WTC11 (cell line): ENCODE measurements at regions not wholly inside any gene's neighbourhood (a gene's known extent, or its start where the extent isn't known, plus 50 kb on each side); places are given as distances from the start of the nearest gene placed in this dataset.

Source experiments
- ATAC-seq: fragments of 200-7000 bp; cut with Tn5 transposase; 2 replicates; pipeline ENCODE4 v1.10.0; 2021; ENCODE audit warnings: mild to moderate bottlenecking, moderate library complexity
- CTCF ChIA-PET: fragments of 300-600 bp; sonication (Branson Sonifier 250); formaldehyde crosslinking; loops from one replicate; lab custom pipeline; 2021; ENCODE audit warnings: antibody characterized with exemption; lab: Charles Lee
- POLR2A ChIA-PET: fragments of 350-600 bp; sonication (Branson Sonifier 250); formaldehyde crosslinking; loops from one replicate; lab custom pipeline; 2021; ENCODE audit warnings: antibody characterized with exemption; lab: Charles Lee
- DNase-seq: peaks from one replicate; pipeline ENCODE4 v3.0.0; 2021; ENCODE audit warnings: low spot score
- H3K27ac Mint-ChIP-seq: 2 replicates; pipeline ENCODE4 v1.8.0; 2021; ENCODE audit warnings: mixed read lengths
- H3K27me3 Mint-ChIP-seq: 2 replicates; pipeline ENCODE4 v1.8.0; 2021; ENCODE audit warnings: low read depth, mild to moderate bottlenecking, moderate library complexity, mixed read lengths
- H3K36me3 Mint-ChIP-seq: 2 replicates; pipeline ENCODE4 v1.8.0; 2021; ENCODE audit warnings: mixed read lengths
- H3K4me1 Mint-ChIP-seq: 2 replicates; pipeline ENCODE4 v1.8.0; 2022; ENCODE audit warnings: mixed read lengths
- H3K4me3 Mint-ChIP-seq: 2 replicates; pipeline ENCODE4 v1.8.0; 2021; ENCODE audit warnings: mild to moderate bottlenecking, moderate library complexity, mixed read lengths
- H3K9me3 Mint-ChIP-seq: 2 replicates; pipeline ENCODE4 v1.8.0; 2021; ENCODE audit warnings: mixed read lengths
- CBFB ChIP-seq: sonication (generic); formaldehyde crosslinking; IDR thresholded peaks from 2 replicates; pipeline ENCODE4 v1.8.1; 2022; ENCODE audit warnings: mild to moderate bottlenecking, low read depth, missing genetic modification reagents
- E2F5 ChIP-seq: sonication (generic); formaldehyde crosslinking; IDR thresholded peaks from 2 replicates; pipeline ENCODE4 v1.8.1; 2022; ENCODE audit warnings: mild to moderate bottlenecking, moderate library complexity, missing genetic modification reagents
- FOXK1 ChIP-seq: sonication (generic); formaldehyde crosslinking; IDR thresholded peaks from 2 replicates; pipeline ENCODE4 v1.8.0; 2022; ENCODE audit warnings: mild to moderate bottlenecking, moderate library complexity, missing genetic modification reagents
- FOXP1 ChIP-seq: sonication (generic); formaldehyde crosslinking; IDR thresholded peaks from 2 replicates; pipeline ENCODE4 v1.8.0; 2022; ENCODE audit warnings: missing genetic modification reagents, mild to moderate bottlenecking, moderate library complexity, borderline replicate concordance
- FOXP4 ChIP-seq: sonication (generic); formaldehyde crosslinking; IDR thresholded peaks from 2 replicates; pipeline ENCODE4 v1.8.0; 2022; ENCODE audit warnings: mild to moderate bottlenecking, missing genetic modification reagents
- GTF2I ChIP-seq: fragments of 250-450 bp; sonication (Bioruptor Pico); conservative IDR thresholded peaks from 2 replicates; pipeline ENCODE4 v1.4.0; 2021; ENCODE audit warnings: mild to moderate bottlenecking
- JAZF1 ChIP-seq: fragments of 250-450 bp; sonication (Bioruptor Pico); IDR thresholded peaks from 2 replicates; pipeline ENCODE4 v1.9.0; 2021; ENCODE audit warnings: moderate library complexity, mild to moderate bottlenecking, inconsistent platforms
- MLX ChIP-seq: sonication (generic); formaldehyde crosslinking; IDR thresholded peaks from 2 replicates; pipeline ENCODE4 v1.8.1; 2023; ENCODE audit warnings: mild to moderate bottlenecking, missing genetic modification reagents, moderate library complexity
- MYBL2 ChIP-seq: sonication (generic); formaldehyde crosslinking; IDR thresholded peaks from 2 replicates; pipeline ENCODE4 v1.8.1; 2023; ENCODE audit warnings: mild to moderate bottlenecking, moderate library complexity, missing genetic modification reagents
- NR1H2 ChIP-seq: sonication (generic); formaldehyde crosslinking; IDR thresholded peaks from 2 replicates; pipeline ENCODE4 v1.9.0; 2021; ENCODE audit warnings: mild to moderate bottlenecking, moderate library complexity, missing genetic modification reagents
- NR3C1 ChIP-seq: sonication (generic); formaldehyde crosslinking; conservative IDR thresholded peaks from 2 replicates; pipeline ENCODE4 v1.8.1; 2023; ENCODE audit warnings: low read depth, mild to moderate bottlenecking, missing genetic modification reagents
- PRRX2 ChIP-seq: fragments of 250-450 bp; sonication (Bioruptor Pico); IDR thresholded peaks from 2 replicates; pipeline ENCODE4 v1.8.0; 2021; ENCODE audit warnings: mild to moderate bottlenecking
- RELA ChIP-seq: sonication (generic); formaldehyde crosslinking; IDR thresholded peaks from 2 replicates; pipeline ENCODE4 v1.8.1; 2022; ENCODE audit warnings: missing genetic modification reagents, mild to moderate bottlenecking, borderline replicate concordance
- ZNF532 ChIP-seq: fragments of 250-450 bp; sonication (Bioruptor Pico); IDR thresholded peaks from 2 replicates; pipeline ENCODE4 v1.9.0; 2021; ENCODE audit warnings: mild to moderate bottlenecking, borderline replicate concordance
- TF ChIP-seq, protein P1 (sequence below): sonication (generic); formaldehyde crosslinking; IDR thresholded peaks from 2 replicates; pipeline ENCODE4 v1.8.0; 2023; ENCODE audit warnings: missing genetic modification reagents
- TF ChIP-seq, protein P2 (sequence below): fragments of 250-450 bp; sonication (Bioruptor Pico); IDR thresholded peaks from 2 replicates; pipeline ENCODE4 v2.1.2; 2022; ENCODE audit warnings: mild to moderate bottlenecking, moderate library complexity
- TF ChIP-seq, protein P3 (sequence below): sonication (generic); formaldehyde crosslinking; IDR thresholded peaks from 2 replicates; pipeline ENCODE4 v1.8.0; 2022; ENCODE audit warnings: missing genetic modification reagents
- TF ChIP-seq, protein P4 (sequence below): fragments of 250-450 bp; sonication (Bioruptor Pico); conservative IDR thresholded peaks from 2 replicates; pipeline ENCODE4 v1.9.0; 2021; ENCODE audit warnings: mild to moderate bottlenecking

DNA sequence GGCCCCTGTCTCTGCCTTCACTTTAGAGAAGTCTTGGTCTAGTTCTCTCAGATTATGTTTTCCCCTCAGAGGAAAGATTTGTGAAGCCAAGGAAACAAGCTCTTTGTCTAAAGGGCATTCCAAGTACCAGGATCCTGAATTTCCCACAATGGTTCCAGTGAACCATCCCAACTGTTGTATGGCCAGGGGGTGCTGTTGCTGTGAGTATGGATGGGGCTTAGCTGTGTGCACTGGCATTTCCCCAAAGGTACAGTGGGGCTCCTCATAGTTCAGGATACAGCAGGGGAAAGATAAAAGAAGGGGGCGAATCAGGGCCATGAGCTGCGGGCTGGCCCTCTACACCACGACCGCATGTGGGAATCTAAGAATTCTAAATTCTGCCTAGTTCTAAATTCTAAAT, 1154.0 kb upstream of the FANCL start (continued):
- no peak for TF ChIP-seq ZNF532 (CRISPR knock-in tag)

DNA sequence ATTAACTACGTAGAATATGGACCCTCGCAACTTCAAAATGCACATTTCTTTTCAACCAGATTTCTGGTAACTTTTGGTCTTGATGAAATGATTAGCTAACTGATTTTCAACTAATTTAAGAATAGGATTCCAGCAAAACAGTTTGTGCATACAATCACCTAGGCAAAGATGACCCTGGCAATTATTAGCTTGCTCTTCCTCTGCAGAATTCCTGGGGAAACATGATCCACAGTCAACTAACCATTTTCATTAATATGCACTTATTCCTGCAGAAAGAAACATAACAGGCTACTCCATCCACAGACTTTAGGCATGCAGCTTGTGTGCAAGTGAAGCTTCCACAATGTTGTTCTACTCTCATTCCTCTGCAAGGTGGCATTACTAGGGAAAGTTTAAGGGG, 1150.8 kb upstream of the FANCL start:
- Mint-ChIP-seq H3K9me3 (peaks cover 13% of the 10 kb centered on the region), H3K4me3 (no peak overlapping the region), H3K36me3 (no peaks in the 10 kb centered on the region), H3K27ac (no peak overlapping the region), H3K27me3 (no peaks in the 10 kb centered on the region), H3K4me1 (no peaks in the 10 kb centered on the region)
- DNase-seq (no peak), ATAC-seq (no peak)
- ChIA-PET POLR2A (no interaction called here), CTCF (no interaction called here)
- TF ChIP-seq RELA (CRISPR knock-in tag): no peak
- TF ChIP-seq FOXP4 (CRISPR knock-in tag): no peak
- TF ChIP-seq CBFB (CRISPR knock-in tag): no peak
- TF ChIP-seq, protein P1, sequence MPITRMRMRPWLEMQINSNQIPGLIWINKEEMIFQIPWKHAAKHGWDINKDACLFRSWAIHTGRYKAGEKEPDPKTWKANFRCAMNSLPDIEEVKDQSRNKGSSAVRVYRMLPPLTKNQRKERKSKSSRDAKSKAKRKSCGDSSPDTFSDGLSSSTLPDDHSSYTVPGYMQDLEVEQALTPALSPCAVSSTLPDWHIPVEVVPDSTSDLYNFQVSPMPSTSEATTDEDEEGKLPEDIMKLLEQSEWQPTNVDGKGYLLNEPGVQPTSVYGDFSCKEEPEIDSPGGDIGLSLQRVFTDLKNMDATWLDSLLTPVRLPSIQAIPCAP (CRISPR knock-in tag): no peak
- TF ChIP-seq MLX (CRISPR knock-in tag): no peak
- TF ChIP-seq, protein P2, sequence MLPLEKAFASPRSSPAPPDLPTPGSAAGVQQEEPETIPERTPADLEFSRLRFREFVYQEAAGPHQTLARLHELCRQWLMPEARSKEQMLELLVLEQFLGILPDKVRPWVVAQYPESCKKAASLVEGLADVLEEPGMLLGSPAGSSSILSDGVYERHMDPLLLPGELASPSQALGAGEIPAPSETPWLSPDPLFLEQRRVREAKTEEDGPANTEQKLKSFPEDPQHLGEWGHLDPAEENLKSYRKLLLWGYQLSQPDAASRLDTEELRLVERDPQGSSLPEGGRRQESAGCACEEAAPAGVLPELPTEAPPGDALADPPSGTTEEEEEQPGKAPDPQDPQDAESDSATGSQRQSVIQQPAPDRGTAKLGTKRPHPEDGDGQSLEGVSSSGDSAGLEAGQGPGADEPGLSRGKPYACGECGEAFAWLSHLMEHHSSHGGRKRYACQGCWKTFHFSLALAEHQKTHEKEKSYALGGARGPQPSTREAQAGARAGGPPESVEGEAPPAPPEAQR (CRISPR knock-in tag): no peak

DNA sequence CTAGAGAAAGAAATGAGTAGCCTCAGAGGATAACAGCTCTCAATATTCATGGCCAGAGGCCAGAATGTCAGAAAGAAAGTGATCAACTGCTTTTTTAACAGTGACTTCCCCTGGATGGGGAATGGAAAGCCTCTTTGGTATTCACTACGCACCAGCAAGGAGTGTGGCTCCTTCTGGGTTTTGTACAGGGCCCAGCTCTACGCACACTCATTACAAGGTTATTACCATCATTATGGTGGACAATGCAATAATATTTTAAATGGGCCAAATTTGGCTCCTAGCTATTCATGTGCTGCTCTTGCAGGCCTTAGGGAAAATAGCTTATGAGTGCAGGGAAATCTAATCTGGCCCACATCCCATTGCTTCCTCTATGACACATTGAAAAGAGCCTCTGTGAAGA, 1149.5 kb upstream of the FANCL start:
- Mint-ChIP-seq H3K36me3 (no peaks in the 10 kb centered on the region), H3K4me1 (no peaks in the 10 kb centered on the region), H3K27ac (no peak overlapping the region), H3K4me3 (no peak overlapping the region), H3K9me3 (peaks cover 13% of the 10 kb centered on the region), H3K27me3 (no peaks in the 10 kb centered on the region)
- ChIA-PET CTCF (no interaction called here), POLR2A (no interaction called here)
- ATAC-seq (no peak), DNase-seq (no peak)
- TF ChIP-seq E2F5 (no peak), FOXK1 (no peak), MYBL2 (CRISPR knock-in tag) (no peak), JAZF1 (no peak), GTF2I (CRISPR knock-in tag) (no peak), FOXP1 (CRISPR knock-in tag) (no peak), PRRX2 (CRISPR knock-in tag) (no peak), NR1H2 (CRISPR knock-in tag) (no peak), NR3C1 (no peak)
- TF ChIP-seq, protein P3, sequence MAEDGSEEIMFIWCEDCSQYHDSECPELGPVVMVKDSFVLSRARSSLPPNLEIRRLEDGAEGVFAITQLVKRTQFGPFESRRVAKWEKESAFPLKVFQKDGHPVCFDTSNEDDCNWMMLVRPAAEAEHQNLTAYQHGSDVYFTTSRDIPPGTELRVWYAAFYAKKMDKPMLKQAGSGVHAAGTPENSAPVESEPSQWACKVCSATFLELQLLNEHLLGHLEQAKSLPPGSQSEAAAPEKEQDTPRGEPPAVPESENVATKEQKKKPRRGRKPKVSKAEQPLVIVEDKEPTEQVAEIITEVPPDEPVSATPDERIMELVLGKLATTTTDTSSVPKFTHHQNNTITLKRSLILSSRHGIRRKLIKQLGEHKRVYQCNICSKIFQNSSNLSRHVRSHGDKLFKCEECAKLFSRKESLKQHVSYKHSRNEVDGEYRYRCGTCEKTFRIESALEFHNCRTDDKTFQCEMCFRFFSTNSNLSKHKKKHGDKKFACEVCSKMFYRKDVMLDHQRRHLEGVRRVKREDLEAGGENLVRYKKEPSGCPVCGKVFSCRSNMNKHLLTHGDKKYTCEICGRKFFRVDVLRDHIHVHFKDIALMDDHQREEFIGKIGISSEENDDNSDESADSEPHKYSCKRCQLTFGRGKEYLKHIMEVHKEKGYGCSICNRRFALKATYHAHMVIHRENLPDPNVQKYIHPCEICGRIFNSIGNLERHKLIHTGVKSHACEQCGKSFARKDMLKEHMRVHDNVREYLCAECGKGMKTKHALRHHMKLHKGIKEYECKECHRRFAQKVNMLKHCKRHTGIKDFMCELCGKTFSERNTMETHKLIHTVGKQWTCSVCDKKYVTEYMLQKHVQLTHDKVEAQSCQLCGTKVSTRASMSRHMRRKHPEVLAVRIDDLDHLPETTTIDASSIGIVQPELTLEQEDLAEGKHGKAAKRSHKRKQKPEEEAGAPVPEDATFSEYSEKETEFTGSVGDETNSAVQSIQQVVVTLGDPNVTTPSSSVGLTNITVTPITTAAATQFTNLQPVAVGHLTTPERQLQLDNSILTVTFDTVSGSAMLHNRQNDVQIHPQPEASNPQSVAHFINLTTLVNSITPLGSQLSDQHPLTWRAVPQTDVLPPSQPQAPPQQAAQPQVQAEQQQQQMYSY: no peak
- TF ChIP-seq, protein P4, sequence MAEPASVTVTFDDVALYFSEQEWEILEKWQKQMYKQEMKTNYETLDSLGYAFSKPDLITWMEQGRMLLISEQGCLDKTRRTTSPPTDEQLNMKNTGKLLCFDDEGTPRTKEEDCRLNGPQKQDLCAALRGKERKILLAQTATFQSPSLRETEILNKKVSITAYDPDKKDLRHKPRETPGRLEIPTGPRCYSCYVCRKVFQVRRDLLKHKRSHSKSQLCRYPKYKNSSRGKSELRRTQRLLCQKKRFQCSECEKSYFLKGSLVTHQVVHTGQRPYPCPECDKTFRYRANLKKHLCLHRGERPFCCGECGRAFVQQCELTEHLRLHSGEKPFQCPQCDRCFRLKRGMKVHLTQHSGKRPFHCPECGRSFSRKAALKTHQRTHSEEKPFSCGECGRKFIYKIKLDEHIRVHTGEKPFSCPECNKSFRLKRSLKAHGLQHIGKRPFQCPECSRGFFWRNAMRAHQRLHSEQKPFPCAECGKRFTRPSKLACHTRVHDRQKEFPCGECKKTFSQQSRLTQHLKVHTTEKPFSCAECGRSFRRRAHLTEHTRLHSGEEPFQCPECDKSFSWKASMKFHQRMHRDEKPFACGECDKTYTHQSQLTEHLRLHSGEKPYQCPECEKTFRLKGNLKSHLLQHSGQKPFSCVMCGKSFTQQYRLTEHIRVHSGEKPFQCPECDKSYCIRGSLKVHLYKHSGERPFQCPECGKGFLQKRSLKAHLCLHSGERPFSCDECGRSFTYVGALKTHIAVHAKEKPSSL (CRISPR knock-in tag): no peak
